Chondrocyte (in vitro differentiated cells): ENCODE measurements at regions not wholly inside any gene's neighbourhood (a gene's known extent, or its start where the extent isn't known, plus 50 kb on each side); places are given as distances from the start of the nearest gene placed in this dataset.

ENCODE experiments used
- DNase-seq: peaks from one replicate; pipeline ENCODE4 v3.0.0; 2021; ENCODE audit warnings: mixed read lengths, low spot score
- H3K27ac Mint-ChIP-seq: one replicate; pipeline ENCODE4 v1.8.0; 2021; ENCODE audit warnings: mild to moderate bottlenecking, moderate library complexity, mixed read lengths; ENCODE audit not compliant: unreplicated experiment
- H3K27me3 Mint-ChIP-seq: 2 replicates; pipeline ENCODE4 v1.8.0; 2021; ENCODE audit warnings: low read depth, mixed read lengths
- H3K36me3 Mint-ChIP-seq: 2 replicates; pipeline ENCODE4 v1.8.0; 2021; ENCODE audit warnings: low read depth, mixed read lengths
- H3K4me1 Mint-ChIP-seq: 2 replicates; pipeline ENCODE4 v1.8.0; 2021; ENCODE audit warnings: low read depth, mild to moderate bottlenecking, mixed read lengths
- H3K4me3 Mint-ChIP-seq: one replicate; pipeline ENCODE4 v1.8.0; 2021; ENCODE audit warnings: mild to moderate bottlenecking, moderate library complexity, mixed read lengths; ENCODE audit not compliant: unreplicated experiment
- H3K9me3 Mint-ChIP-seq: 2 replicates; pipeline ENCODE4 v1.8.0; 2021; ENCODE audit warnings: low read depth, mixed read lengths
- CTCF ChIP-seq: fragments of 200-600 bp; sonication (generic); IDR thresholded peaks from 2 replicates; pipeline ENCODE4 v1.5.0; 2021; ENCODE audit warnings: antibody characterized with exemption, mild to moderate bottlenecking, moderate library complexity

DNA sequence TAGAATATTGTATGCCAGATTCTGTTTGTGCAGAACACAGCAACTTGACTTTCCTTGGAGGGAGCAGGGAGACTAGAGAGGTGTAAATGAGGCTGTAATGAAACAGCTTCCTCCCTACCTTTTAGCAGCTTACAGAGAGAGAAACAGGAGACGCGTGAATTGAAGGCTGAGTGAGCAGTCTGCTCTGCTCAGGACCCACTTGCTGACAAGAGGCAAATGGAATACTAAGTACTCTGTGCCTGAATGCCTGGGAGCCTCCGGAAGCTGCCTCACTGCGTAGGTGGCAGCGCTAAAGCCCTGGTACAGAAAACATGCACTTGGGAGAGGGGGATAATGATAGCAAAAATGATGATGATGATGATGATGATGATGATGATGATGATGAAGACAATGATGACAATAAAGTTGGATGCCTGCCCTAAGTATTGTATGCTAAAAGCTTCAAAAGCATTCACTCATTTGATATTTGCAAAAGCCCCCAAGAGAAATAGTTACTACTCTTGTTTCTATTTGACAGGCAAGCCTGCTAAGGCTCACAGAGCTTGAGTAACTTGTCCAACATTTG is 548.9 kb downstream of the NTRK3 start:
- H3K36me3 Mint-ChIP-seq = no peaks in the 10 kb centered on the region
- no peak for DNase-seq
- peaks cover 32% of the 10 kb centered on the region for H3K27me3 Mint-ChIP-seq

GRCh38 chr15:87707071-87707470 is 549.5 kb downstream of the NTRK3 start:
- H3K36me3 Mint-ChIP-seq = no peaks in the 10 kb centered on the region
- DNase-seq = no peak
- H3K27me3 Mint-ChIP-seq = peaks cover 28% of the 10 kb centered on the region
- H3K9me3 Mint-ChIP-seq = no peaks in the 10 kb centered on the region
- H3K4me3 Mint-ChIP-seq = no peak overlapping the region
- H3K4me1 Mint-ChIP-seq = no peaks in the 10 kb centered on the region
- H3K27ac Mint-ChIP-seq = no peak overlapping the region
- TF ChIP-seq CTCF = no peak

More for the DNA sequence above, 548.9 kb downstream of the NTRK3 start:
- Mint-ChIP-seq H3K4me3 (no peak overlapping the region), H3K4me1 (no peaks in the 10 kb centered on the region), H3K9me3 (no peaks in the 10 kb centered on the region), H3K27ac (no peak overlapping the region)
- no peak for TF ChIP-seq CTCF

DNA sequence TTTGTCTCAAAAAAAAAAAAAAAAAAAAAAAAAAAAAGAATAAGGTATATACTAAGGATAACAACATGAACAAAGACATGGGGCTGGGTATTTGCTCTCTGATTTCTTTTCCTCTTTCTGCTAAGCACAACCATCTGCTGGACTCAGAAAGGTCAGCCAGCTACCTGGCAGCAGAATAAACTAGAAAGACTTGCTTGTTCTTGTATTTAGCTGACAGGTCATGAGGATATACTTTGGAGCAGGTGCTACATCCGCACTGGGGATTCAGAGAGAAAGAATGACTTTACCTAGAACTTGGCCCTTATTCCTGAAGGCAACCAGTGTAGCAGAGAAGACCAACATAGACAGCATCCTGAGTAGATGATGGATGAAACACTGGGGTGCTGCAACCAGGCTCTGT is 550.5 kb downstream of the NTRK3 start:
- no peaks in the 10 kb centered on the region for H3K9me3 Mint-ChIP-seq
- H3K27me3 Mint-ChIP-seq = peaks cover 24% of the 10 kb centered on the region
- no peaks in the 10 kb centered on the region for H3K36me3 Mint-ChIP-seq
- H3K27ac Mint-ChIP-seq = no peak overlapping the region
- DNase-seq = no peak
- no peaks in the 10 kb centered on the region for H3K4me1 Mint-ChIP-seq
- no peak overlapping the region for H3K4me3 Mint-ChIP-seq
- TF ChIP-seq CTCF = no peak

DNA sequence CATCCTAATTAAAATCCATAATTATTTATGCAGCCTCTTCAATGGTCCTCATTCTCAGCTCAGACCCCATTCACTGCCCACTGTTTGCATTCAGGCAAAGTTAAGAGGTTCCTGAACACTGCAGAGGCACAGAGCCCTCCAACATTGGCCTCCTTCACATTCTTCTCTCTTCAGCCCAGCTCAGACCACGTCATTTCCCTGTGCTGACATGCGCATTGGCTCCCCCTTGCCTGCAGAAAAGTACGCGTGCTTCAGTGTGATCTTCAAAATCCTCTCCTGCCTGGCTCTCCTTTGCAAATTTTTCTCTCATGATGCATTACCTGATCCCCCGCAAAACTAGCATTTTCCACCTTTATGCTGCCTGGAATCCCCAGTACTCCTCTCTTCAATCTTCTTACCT is 552.3 kb downstream of the NTRK3 start:
- Mint-ChIP-seq H3K9me3 (no peaks in the 10 kb centered on the region), H3K4me3 (no peak overlapping the region), H3K27ac (no peak overlapping the region), H3K27me3 (peaks cover 28% of the 10 kb centered on the region), H3K4me1 (no peaks in the 10 kb centered on the region), H3K36me3 (no peaks in the 10 kb centered on the region)
- DNase-seq = no peak
- TF ChIP-seq CTCF = no peak

GRCh38 chr15:87703327-87704111 is 553.0 kb downstream of the NTRK3 start:
- no peak for TF ChIP-seq CTCF
- no peaks in the 10 kb centered on the region for H3K4me1 Mint-ChIP-seq
- H3K27ac Mint-ChIP-seq = no peak overlapping the region
- H3K36me3 Mint-ChIP-seq = no peaks in the 10 kb centered on the region
- no peaks in the 10 kb centered on the region for H3K9me3 Mint-ChIP-seq
- H3K27me3 Mint-ChIP-seq = peaks cover 25% of the 10 kb centered on the region
- H3K4me3 Mint-ChIP-seq = no peak overlapping the region
- DNase-seq = no peak
